ENCODE measurements at regions not wholly inside any gene's neighbourhood (a gene's known extent, or its start where the extent isn't known, plus 50 kb on each side); places are given as distances from the start of the nearest gene placed in this dataset.
"Not testable (repeated sequence)": the region's sequence is repeated elsewhere in the genome, so short reads cannot be mapped to it uniquely, and the experiment has no call there.

- in situ Hi-C loops (cut with HindIII; ENCODE audit: low sequenced_read_pairs) = loop anchor here (10.0 kb wide), 1 partner anchor 655 kb away; no protein-coding TSS in a partner anchor
- no peak overlapping the region for H3K4me3 ChIP-seq (ENCODE audit: low read depth, low read length)
- no peak for DNase-seq (ENCODE audit: low read depth)
- no peak for TF ChIP-seq CTCF (IDR thresholded peaks at IDR 0.05; ENCODE audit: low read depth, low read length, missing control alignments)
These were observed 728.9 kb upstream of the ZP4 start for GRCh38 chr1:238619652-238620051.

GRCh38 chr1:238611406-238611805 lies 720.7 kb upstream of the ZP4 start:
- in situ Hi-C loops (cut with HindIII; ENCODE audit: low sequenced_read_pairs) = loop anchor here (10.0 kb wide), 1 partner anchor 647 kb away; no protein-coding TSS in a partner anchor
- no peak for TF ChIP-seq CTCF (IDR thresholded peaks at IDR 0.05; ENCODE audit: low read depth, low read length, missing control alignments)
- DNase-seq (ENCODE audit: low read depth) = no peak
- no peak overlapping the region for H3K4me3 ChIP-seq (ENCODE audit: low read depth, low read length)

- TF ChIP-seq CTCF (IDR thresholded peaks at IDR 0.05; ENCODE audit: low read depth, low read length, missing control alignments) = no peak
- in situ Hi-C loops (cut with HindIII; ENCODE audit: low sequenced_read_pairs) = no loop called here
- no peak overlapping the region for H3K4me3 ChIP-seq (ENCODE audit: low read depth, low read length)
- DNase-seq (ENCODE audit: low read depth) = no peak
These were observed 717.4 kb upstream of the ZP4 start for GRCh38 chr1:238608144-238608543.

DNA sequence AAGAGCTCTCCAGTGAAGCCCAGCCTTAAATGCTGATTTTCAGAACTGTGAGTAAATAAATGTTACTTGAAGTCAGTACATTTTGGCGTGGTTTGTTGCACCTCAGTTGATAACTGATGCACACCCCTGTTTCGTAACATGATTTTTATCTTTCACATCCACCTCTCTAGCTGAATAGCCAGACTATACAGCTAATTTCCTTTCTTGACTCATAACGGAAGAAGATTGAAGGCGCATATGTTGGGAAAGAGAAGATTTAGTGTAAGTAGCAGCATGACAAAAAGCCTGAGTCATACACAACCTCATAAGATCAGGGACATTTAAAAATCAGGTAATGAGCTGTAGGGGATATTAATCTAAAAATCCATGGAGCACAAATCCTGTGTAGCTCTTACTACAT lies 716.2 kb upstream of the ZP4 start:
- TF ChIP-seq CTCF (IDR thresholded peaks at IDR 0.05; ENCODE audit: low read depth, low read length, missing control alignments) = no peak
- DNase-seq (ENCODE audit: low read depth) = no peak
- in situ Hi-C loops (cut with HindIII; ENCODE audit: low sequenced_read_pairs) = no loop called here
- H3K4me3 ChIP-seq (ENCODE audit: low read depth, low read length) = no peak overlapping the region

GRCh38 chr1:238606457-238606856 lies 715.7 kb upstream of the ZP4 start:
- no peak for DNase-seq (ENCODE audit: low read depth)
- H3K4me3 ChIP-seq (ENCODE audit: low read depth, low read length) = no peak overlapping the region
- no peak for TF ChIP-seq CTCF (IDR thresholded peaks at IDR 0.05; ENCODE audit: low read depth, low read length, missing control alignments)
- in situ Hi-C loops (cut with HindIII; ENCODE audit: low sequenced_read_pairs) = no loop called here

- DNase-seq (ENCODE audit: low read depth) = no peak
- no peak for TF ChIP-seq CTCF (IDR thresholded peaks at IDR 0.05; ENCODE audit: low read depth, low read length, missing control alignments)
- in situ Hi-C loops (cut with HindIII; ENCODE audit: low sequenced_read_pairs) = no loop called here
- H3K4me3 ChIP-seq (ENCODE audit: low read depth, low read length) = no peak overlapping the region
These were observed 713.6 kb upstream of the ZP4 start for GRCh38 chr1:238604357-238604756.

- H3K4me3 ChIP-seq (ENCODE audit: low read depth, low read length); in situ Hi-C loops (cut with HindIII; ENCODE audit: low sequenced_read_pairs); DNase-seq (ENCODE audit: low read depth): not testable (repeated sequence)
These were observed 710.9 kb upstream of the ZP4 start for GRCh38 chr1:238601604-238602003.
